SK-N-SH (cell line): ENCODE measurements at regions not wholly inside any gene's neighbourhood (a gene's known extent, or its start where the extent isn't known, plus 50 kb on each side); places are given as distances from the start of the nearest gene placed in this dataset.

Source experiments
- CTCF ChIA-PET: fragments of 300-600, 350-600 bp; formaldehyde crosslinking; extraction: SDS; loops from one replicate; lab custom pipeline; 2021; lab: Yijun Ruan, JAX
- POLR2A ChIA-PET: fragments of 350-600 bp; sonication (Branson Sonifier 250); formaldehyde crosslinking; extraction: SDS; loops from one replicate; lab custom pipeline; 2020; ENCODE audit warnings: antibody characterized with exemption, inconsistent platforms; lab: Yijun Ruan, JAX
- DNase-seq: peaks from one replicate; pipeline ENCODE4 v3.0.0; 2012
- H2AFZ ChIP-seq: fragments of 200-600 bp; sonication (generic); 2 replicates; pipeline ENCODE4 v1.8.1; 2016; ENCODE audit warnings: antibody characterized with exemption, mild to moderate bottlenecking, low read depth
- H3F3A ChIP-seq: fragments of 200-600 bp; sonication (generic); replicated peaks from 2 replicates; pipeline ENCODE3; 2016; ENCODE audit warnings: antibody characterized with exemption, mild to moderate bottlenecking; ENCODE audit not compliant: insufficient read depth
- H3K27ac ChIP-seq, 2 experiments: fragments of 200-500 bp in 1 of 2; fragments of 200-600 bp in 1 of 2; sonication (Bioruptor generic) in 1 of 2; sonication (generic), shearing (Covaris generic) in 1 of 2; 2 replicates each; pipeline versions ENCODE4 v1.5.1 to v1.6.1; 2014 to 2016; ENCODE audit warnings: low read depth in 2 of 2, inconsistent platforms in 1 of 2, low read length in 1 of 2, mild to moderate bottlenecking in 1 of 2, mixed read lengths in 1 of 2
- H3K27me3 ChIP-seq: fragments of 200-600 bp; sonication (generic), shearing (Covaris generic); 2 replicates; pipeline ENCODE4 v1.6.1; 2016; ENCODE audit warnings: mixed run types; ENCODE audit not compliant: insufficient read depth
- H3K36me3 ChIP-seq, 2 experiments: fragments of 200-500 bp in 1 of 2; fragments of 200-600 bp in 1 of 2; sonication (Bioruptor generic) in 1 of 2; sonication (generic) in 1 of 2; replicated peaks in 1 of 2; 2 replicates each; pipeline versions ENCODE3 to v1.5.1; 2014 to 2016; ENCODE audit warnings: low read length in 1 of 2, mild to moderate bottlenecking in 1 of 2; ENCODE audit not compliant: insufficient read depth in 2 of 2, control insufficient read depth in 1 of 2
- H3K4me1 ChIP-seq, 2 experiments: fragments of 200-500 bp in 1 of 2; fragments of 200-600 bp in 1 of 2; sonication (Bioruptor generic) in 1 of 2; sonication (generic), shearing (Covaris generic) in 1 of 2; 2 replicates each; pipeline versions ENCODE4 v1.5.1 to v1.6.1; 2014 to 2016; ENCODE audit warnings: low read depth in 1 of 2, low read length in 1 of 2, mixed run types in 1 of 2; ENCODE audit not compliant: insufficient read depth in 2 of 2, control insufficient read depth in 1 of 2
- H3K4me2 ChIP-seq: fragments of 200-600 bp; sonication (generic), shearing (Covaris generic); 2 replicates; pipeline ENCODE4 v1.6.1; 2017; ENCODE audit warnings: mixed run types
- H3K4me3 ChIP-seq, 2 experiments: fragments of 200-500 bp in 1 of 2; fragments of 200-600 bp in 1 of 2; sonication (Bioruptor generic) in 1 of 2; sonication (generic), shearing (Covaris generic) in 1 of 2; 2 replicates each; pipeline versions ENCODE4 v1.5.1 to v1.8.1; 2014 to 2016; ENCODE audit warnings: low read depth in 2 of 2, inconsistent platforms in 1 of 2, low read length in 1 of 2, mild to moderate bottlenecking in 1 of 2, mixed read lengths in 1 of 2, moderate library complexity in 1 of 2
- H3K79me2 ChIP-seq: fragments of 200-600 bp; sonication (generic); 2 replicates; pipeline ENCODE4 v1.8.1; 2017; ENCODE audit warnings: mild to moderate bottlenecking; ENCODE audit not compliant: insufficient read depth
- H3K9ac ChIP-seq: fragments of 200-600 bp; sonication (generic); 2 replicates; pipeline ENCODE4 v1.6.1; 2017; ENCODE audit warnings: mixed run types
- H3K9me2 ChIP-seq: fragments of 200-600 bp; sonication (generic); 2 replicates; pipeline ENCODE4 v1.6.1; 2017; ENCODE audit warnings: mixed run types
- H3K9me3 ChIP-seq: fragments of 200-600 bp; sonication (generic); 2 replicates; pipeline ENCODE4 v1.6.1; 2017; ENCODE audit warnings: mixed run types, mild to moderate bottlenecking, moderate library complexity
- H4K20me1 ChIP-seq: fragments of 200-600 bp; sonication (generic); 2 replicates; pipeline ENCODE4 v1.6.1; 2017; ENCODE audit warnings: mild to moderate bottlenecking, mixed run types; ENCODE audit not compliant: insufficient read depth
- CTCF ChIP-seq: fragments of 200-600 bp; sonication (generic); IDR thresholded peaks from 2 replicates; pipeline ENCODE4 v1.6.1; 2017; ENCODE audit warnings: antibody characterized with exemption, mild to moderate bottlenecking, moderate library complexity
- ELF1 ChIP-seq: IDR thresholded peaks from 2 replicates; pipeline ENCODE4 v1.4.0; 2012
- EZH2phosphoT487 ChIP-seq: fragments of 200-600 bp; sonication (generic); IDR thresholded peaks from 2 replicates; pipeline ENCODE4 v1.6.1; 2017; ENCODE audit warnings: low read depth, mixed run types, mild to moderate bottlenecking, antibody characterized with exemption, moderate library complexity, borderline replicate concordance
- FOXJ3 ChIP-seq: sonication (generic); formaldehyde crosslinking; IDR thresholded peaks from 2 replicates; pipeline ENCODE4 v1.5.1; 2020; ENCODE audit warnings: mild to moderate bottlenecking, missing genetic modification reagents
- FOXM1 ChIP-seq: IDR thresholded peaks from 2 replicates; pipeline ENCODE4 v1.4.0; 2012; ENCODE audit warnings: low read depth, mild to moderate bottlenecking
- GABPA ChIP-seq: IDR thresholded peaks from 2 replicates; pipeline ENCODE4 v1.4.0; 2012; ENCODE audit warnings: low read depth, mild to moderate bottlenecking
- GATA2 ChIP-seq: sonication (generic); formaldehyde crosslinking; IDR thresholded peaks from 2 replicates; pipeline ENCODE4 v1.5.0; 2020; ENCODE audit warnings: mild to moderate bottlenecking, missing genetic modification reagents
- IRF3 ChIP-seq: fragments of 150-350 bp; IDR thresholded peaks from 2 replicates; pipeline ENCODE4 v1.6.1; 2016; ENCODE audit warnings: mild to moderate bottlenecking, low read depth, low read length
- JUND ChIP-seq: IDR thresholded peaks from 2 replicates; pipeline ENCODE4 v1.4.0; 2012
- MAX ChIP-seq: IDR thresholded peaks from 2 replicates; pipeline ENCODE4 v1.4.0; 2012; ENCODE audit warnings: low read depth
- MEF2A ChIP-seq: IDR thresholded peaks from 2 replicates; pipeline ENCODE4 v1.4.0; 2012; ENCODE audit warnings: low read depth, borderline replicate concordance
- NFIC ChIP-seq: IDR thresholded peaks from 2 replicates; pipeline ENCODE4 v1.4.0; 2012; ENCODE audit warnings: borderline replicate concordance
- POLR2AphosphoS5 ChIP-seq: IDR thresholded peaks from 2 replicates; pipeline ENCODE4 v1.6.1; 2012; ENCODE audit warnings: low read depth, low read length
- RAD21 ChIP-seq: IDR thresholded peaks from 2 replicates; pipeline ENCODE4 v1.6.1; 2012; ENCODE audit warnings: mild to moderate bottlenecking, low read length
- RCOR1 ChIP-seq: fragments of 150-350 bp; IDR thresholded peaks from 2 replicates; pipeline ENCODE4 v1.6.1; 2017; ENCODE audit warnings: antibody characterized with exemption, low read length
- RFX5 ChIP-seq: IDR thresholded peaks from 2 replicates; pipeline ENCODE4 v1.6.1; 2012; ENCODE audit warnings: mild to moderate bottlenecking, improper control_type of control experiment, low read length
- RXRA ChIP-seq: IDR thresholded peaks from 2 replicates; pipeline ENCODE4 v1.4.0; 2012; ENCODE audit warnings: low read depth, mild to moderate bottlenecking, borderline replicate concordance
- TCF12 ChIP-seq: IDR thresholded peaks from 2 replicates; pipeline ENCODE4 v1.4.0; 2012
- TEAD4 ChIP-seq: IDR thresholded peaks from 2 replicates; pipeline ENCODE4 v1.4.0; 2012; ENCODE audit warnings: mild to moderate bottlenecking, borderline replicate concordance; ENCODE audit not compliant: insufficient read depth
- USF1 ChIP-seq: IDR thresholded peaks from 2 replicates; pipeline ENCODE4 v1.4.0; 2012; ENCODE audit warnings: low read depth, borderline replicate concordance
- USF2 ChIP-seq: fragments of 150-350 bp; IDR thresholded peaks from 2 replicates; pipeline ENCODE4 v1.6.1; 2017; ENCODE audit warnings: antibody characterized with exemption, low read length, low read depth, borderline replicate concordance
- WGBS: methylation state at CpG from one replicate; pipeline ENCODE4 v1.1.6; 2017; ENCODE audit warnings: low lambda C conversion rate; 5-methylcytosine and 5-hydroxymethylcytosine counted together

GRCh38 chr6:140059947-140060346 lies 685.5 kb upstream of the CITED2 start:
- Histone ChIP-seq H3K9me3 (no peaks in the 10 kb centered on the region), H3K4me3 (no peak overlapping the region), H3K36me3 (no peaks in the 10 kb centered on the region), H3K9ac (no peak overlapping the region), H3K4me2 (no peak overlapping the region), H4K20me1 (no peaks in the 10 kb centered on the region), H3K4me1 (peaks cover 6 to 25% of the 10 kb centered on the region in 2 experiments), H3F3A (peaks cover 38% of the 10 kb centered on the region), H3K9me2 (no peaks in the 10 kb centered on the region), H2AFZ (no peak overlapping the region), H3K27ac (no peak overlapping the region; a peak in 3 of 4 replicates), H3K27me3 (no peaks in the 10 kb centered on the region), H3K79me2 (no peaks in the 10 kb centered on the region)
- DNase-seq = no peak
- 93% methylated on average over 1 of the region's 1 CpG for WGBS
- no peak for TF ChIP-seq GABPA
- no peak for TF ChIP-seq FOXM1
- TF ChIP-seq EZH2phosphoT487 = no peak
- no peak for TF ChIP-seq RXRA
- TF ChIP-seq CTCF = no peak
- TF ChIP-seq FOXJ3 = no peak
- no peak for TF ChIP-seq USF2
- TF ChIP-seq RFX5 = no peak
- ChIA-PET POLR2A (no interaction called here), CTCF (no interaction called here)

GRCh38 chr6:140058863-140059262 lies 684.4 kb upstream of the CITED2 start:
- TF ChIP-seq MAX (no peak), TCF12 (no peak), RFX5 (no peak), GATA2 (CRISPR knock-in tag) (no peak), MEF2A (no peak), JUND (no peak), NFIC (no peak), IRF3 (no peak), FOXJ3 (no peak), EZH2phosphoT487 (no peak), ELF1 (no peak), POLR2AphosphoS5 (no peak), RAD21 (no peak), USF2 (no peak), RCOR1 (no peak), TEAD4 (no peak), USF1 (no peak)
- no peaks in the 10 kb centered on the region for H3K27me3 ChIP-seq
- no peak overlapping the region for H3K27ac ChIP-seq
- H3K36me3 ChIP-seq = no peaks in the 10 kb centered on the region
- no peak overlapping the region for H3K9ac ChIP-seq
- no peak overlapping the region for H3K4me2 ChIP-seq
- H3K9me3 ChIP-seq = no peaks in the 10 kb centered on the region
- H3K4me3 ChIP-seq = no peak overlapping the region
- H3K9me2 ChIP-seq = no peaks in the 10 kb centered on the region
- H3F3A ChIP-seq = peaks cover 34% of the 10 kb centered on the region
- 87% methylated on average over 2 of the region's 2 CpGs for WGBS
- H4K20me1 ChIP-seq = no peaks in the 10 kb centered on the region
- CTCF ChIA-PET = no interaction called here
- POLR2A ChIA-PET = no interaction called here
- H3K4me1 ChIP-seq = peaks cover 6 to 25% of the 10 kb centered on the region in 2 experiments
- no peak for DNase-seq
- no peak overlapping the region for H2AFZ ChIP-seq
- H3K79me2 ChIP-seq = no peaks in the 10 kb centered on the region
